Upper lobe of left lung (tissue), 4 donors: ENCODE measurements at regions not wholly inside any gene's neighbourhood (a gene's known extent, or its start where the extent isn't known, plus 50 kb on each side); places are given as distances from the start of the nearest gene placed in this dataset.

Source experiments
- CTCF ChIP-seq, 6 experiments: fragments of 450-650 bp in 4 of 6; fragments of 200-600 bp in 2 of 6; sonication (generic) in 2 of 6; IDR thresholded peaks; one replicate each; pipeline ENCODE4 v1.5.1; 2016 to 2019; ENCODE audit warnings: antibody characterized with exemption in 6 of 6
- POLR2A ChIP-seq, 4 donors: fragments of 450-650 bp; IDR thresholded peaks; one replicate each; pipeline ENCODE4 v1.5.1; 2016 to 2017; ENCODE audit warnings: antibody characterized with exemption in 4 of 4, mild to moderate bottlenecking in 2 of 4

GRCh38 chr7:46775776-46776175 is 806.1 kb downstream of the TNS3 start:
- no peak for TF ChIP-seq POLR2A (IDR thresholded peaks at IDR 0.05)
- TF ChIP-seq CTCF (IDR thresholded peaks at IDR 0.05): no peak
